K562 (cell line): ENCODE measurements at regions not wholly inside any gene's neighbourhood (a gene's known extent, or its start where the extent isn't known, plus 50 kb on each side); places are given as distances from the start of the nearest gene placed in this dataset.

Experiments used
- CHD4 ChIP-seq: fragments of 200-600 bp; sonication (generic); IDR thresholded peaks from 3 replicates; pipeline ENCODE4 v1.6.1; 2012; ENCODE audit warnings: low read depth, mild to moderate bottlenecking, mixed read lengths, low read length, inconsistent platforms; ENCODE audit not compliant: insufficient read depth, insufficient replicate concordance, poor library complexity, severe bottlenecking
- CTCF ChIP-seq, 3 experiments: IDR thresholded peaks in 2 of 3; conservative IDR thresholded peaks in 1 of 3; 2 replicates each; pipeline ENCODE4 v1.5.1; 2011 to 2012; ENCODE audit warnings: low read length in 3 of 3, mild to moderate bottlenecking in 3 of 3, control low read depth in 2 of 3, improper control_type of control experiment in 1 of 3, inconsistent platforms in 1 of 3, low read depth in 1 of 3, mixed read lengths in 1 of 3, moderate library complexity in 1 of 3; ENCODE audit not compliant: insufficient read depth in 2 of 3
- EZH2 ChIP-seq: IDR thresholded peaks from 2 replicates; pipeline ENCODE4 v1.6.1; 2012; ENCODE audit warnings: low read depth, mild to moderate bottlenecking, inconsistent platforms, low read length, borderline replicate concordance
- NCOR1 ChIP-seq: fragments of 450-650 bp; IDR thresholded peaks from 2 replicates; pipeline ENCODE4 v1.6.1; 2016; ENCODE audit warnings: mild to moderate bottlenecking, moderate library complexity
- ZFX ChIP-seq: sonication (generic); formaldehyde crosslinking; IDR thresholded peaks from 2 replicates; pipeline ENCODE4 v1.8.0; 2022; ENCODE audit warnings: mild to moderate bottlenecking, missing genetic modification reagents, moderate library complexity
- ZNF280B ChIP-seq: fragments of 250-450 bp; sonication (Bioruptor Pico); IDR thresholded peaks from 2 replicates; pipeline ENCODE4 v1.5.1; 2021; ENCODE audit warnings: mild to moderate bottlenecking
- TF ChIP-seq, protein P1 (sequence below): sonication (generic); formaldehyde crosslinking; IDR thresholded peaks from 2 replicates; pipeline ENCODE4 v1.5.0; 2020; ENCODE audit warnings: missing genetic modification reagents

DNA sequence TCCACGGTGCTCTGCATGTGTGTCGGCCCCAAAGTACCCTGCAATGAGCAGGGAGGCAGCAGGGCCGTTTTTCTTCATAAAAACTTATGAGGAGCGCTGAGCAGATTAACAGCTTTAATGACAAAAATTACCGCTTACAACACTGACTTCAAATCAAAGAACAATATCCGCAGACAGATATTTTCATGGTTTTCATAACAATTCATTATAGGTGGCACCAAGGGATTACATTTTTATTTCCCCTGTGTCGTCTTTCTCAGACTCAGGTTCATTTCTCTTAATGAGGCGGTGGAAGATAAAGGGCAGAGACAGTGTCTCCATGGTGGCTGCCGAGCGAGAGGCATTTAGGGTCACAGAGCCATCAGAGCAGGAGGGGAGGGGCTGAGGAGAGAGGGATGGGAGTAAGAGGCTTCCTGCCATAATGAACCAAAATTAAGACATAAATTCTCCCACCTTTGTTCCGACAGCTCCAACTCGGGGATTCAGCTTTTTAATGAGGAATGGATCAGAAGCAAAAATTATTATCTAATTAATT, 240.7 kb upstream of the CLINT1 start:
- TF ChIP-seq CTCF (IDR thresholded peaks at IDR 0.05 in 2 of 3, conservative IDR thresholded peaks at IDR 0.05 in 1 of 3; ENCODE audit: insufficient read depth in 2 of 3, low read depth in 1 of 3, low read length in 3 of 3), result no peak
- no peak for TF ChIP-seq NCOR1
- TF ChIP-seq CHD4, result no peak
- TF ChIP-seq, protein P1, sequence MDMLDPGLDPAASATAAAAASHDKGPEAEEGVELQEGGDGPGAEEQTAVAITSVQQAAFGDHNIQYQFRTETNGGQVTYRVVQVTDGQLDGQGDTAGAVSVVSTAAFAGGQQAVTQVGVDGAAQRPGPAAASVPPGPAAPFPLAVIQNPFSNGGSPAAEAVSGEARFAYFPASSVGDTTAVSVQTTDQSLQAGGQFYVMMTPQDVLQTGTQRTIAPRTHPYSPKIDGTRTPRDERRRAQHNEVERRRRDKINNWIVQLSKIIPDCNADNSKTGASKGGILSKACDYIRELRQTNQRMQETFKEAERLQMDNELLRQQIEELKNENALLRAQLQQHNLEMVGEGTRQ (CRISPR knock-in tag), result no peak
- no peak for TF ChIP-seq ZNF280B (CRISPR knock-in tag)
- TF ChIP-seq EZH2, result no peak
- no peak for TF ChIP-seq ZFX (CRISPR knock-in tag)
